Activated CD4-positive, alpha-beta memory T cell treated with anti-CD3 and anti-CD28 coated beads, Interleukin-2, amount 10 ng/mL, durations not matched to agents 7 days and 5 days (primary cell): ENCODE measurements at regions not wholly inside any gene's neighbourhood (a gene's known extent, or its start where the extent isn't known, plus 50 kb on each side); places are given as distances from the start of the nearest gene placed in this dataset.
"Not testable (repeated sequence)": the region's sequence is repeated elsewhere in the genome, so short reads cannot be mapped to it uniquely, and the experiment has no call there.

Experiments used
- CTCF ChIA-PET: fragments of 350-600 bp; sonication (Branson Sonifier 250); formaldehyde crosslinking; loops from one replicate; lab custom pipeline; 2021; ENCODE audit warnings: antibody characterized with exemption, inconsistent platforms; lab: Charles Lee
- POLR2A ChIA-PET: fragments of 350-600 bp; sonication (Branson Sonifier 250); formaldehyde crosslinking; loops from one replicate; lab custom pipeline; 2021; ENCODE audit warnings: antibody characterized with exemption; lab: Charles Lee
- DNase-seq: peaks from one replicate; pipeline ENCODE4 v3.0.0-alpha.2; 2020
- H3K27ac Mint-ChIP-seq: one replicate; pipeline ENCODE4 v1.8.0; 2021; ENCODE audit warnings: mild to moderate bottlenecking, mixed read lengths
- H3K27me3 Mint-ChIP-seq: one replicate; pipeline ENCODE4 v1.8.0; 2021; ENCODE audit warnings: mixed read lengths
- H3K36me3 Mint-ChIP-seq: one replicate; pipeline ENCODE4 v1.8.0; 2021; ENCODE audit warnings: low read depth, mixed read lengths
- H3K4me1 Mint-ChIP-seq: one replicate; pipeline ENCODE4 v1.8.0; 2021; ENCODE audit warnings: mixed read lengths
- H3K4me3 Mint-ChIP-seq: one replicate; pipeline ENCODE4 v1.8.0; 2021; ENCODE audit warnings: mild to moderate bottlenecking, mixed read lengths
- H3K9me3 Mint-ChIP-seq: one replicate; pipeline ENCODE4 v1.8.0; 2021; ENCODE audit warnings: mixed read lengths

GRCh38 chr5:167929841-167930240, 361.6 kb upstream of the WWC1 start:
- CTCF ChIA-PET, result no interaction called here
- no peak for DNase-seq
- H3K4me1 Mint-ChIP-seq, result no peaks in the 10 kb centered on the region
- no peak overlapping the region for H3K4me3 Mint-ChIP-seq
- no peaks in the 10 kb centered on the region for H3K36me3 Mint-ChIP-seq
- H3K9me3 Mint-ChIP-seq, result no peaks in the 10 kb centered on the region
- H3K27ac Mint-ChIP-seq, result no peak overlapping the region
- POLR2A ChIA-PET, result no interaction called here
- no peaks in the 10 kb centered on the region for H3K27me3 Mint-ChIP-seq

- Mint-ChIP-seq H3K36me3 (no peaks in the 10 kb centered on the region), H3K27me3 (no peaks in the 10 kb centered on the region), H3K4me1 (no peaks in the 10 kb centered on the region), H3K4me3 (no peak overlapping the region), H3K9me3 (no peaks in the 10 kb centered on the region), H3K27ac (no peak overlapping the region)
- POLR2A ChIA-PET, result no interaction called here
- CTCF ChIA-PET, result no interaction called here
- DNase-seq, result no peak
Observed at GRCh38 chr5:167934551-167934971, 356.9 kb upstream of the WWC1 start.

GRCh38 chr5:167936022-167936421, 355.4 kb upstream of the WWC1 start:
- H3K4me1 Mint-ChIP-seq, result no peaks in the 10 kb centered on the region
- no peaks in the 10 kb centered on the region for H3K27me3 Mint-ChIP-seq
- no peak overlapping the region for H3K4me3 Mint-ChIP-seq
- no peak overlapping the region for H3K27ac Mint-ChIP-seq
- no peak for DNase-seq
- CTCF ChIA-PET, result interaction anchor here (0.5 kb wide), 1 partner anchor 9 kb away, joined by 3 read pairs; no protein-coding TSS in a partner anchor
- POLR2A ChIA-PET, result no interaction called here
- H3K9me3 Mint-ChIP-seq, result no peaks in the 10 kb centered on the region
- no peaks in the 10 kb centered on the region for H3K36me3 Mint-ChIP-seq

GRCh38 chr5:167936944-167937634, 354.4 kb upstream of the WWC1 start:
- CTCF ChIA-PET, result no interaction called here
- Mint-ChIP-seq H3K27ac (no peak overlapping the region), H3K27me3 (no peaks in the 10 kb centered on the region), H3K36me3 (no peaks in the 10 kb centered on the region), H3K4me3 (no peak overlapping the region), H3K9me3 (no peaks in the 10 kb centered on the region), H3K4me1 (no peaks in the 10 kb centered on the region)
- DNase-seq, result no peak
- POLR2A ChIA-PET, result no interaction called here

- H3K4me3 Mint-ChIP-seq, result no peak overlapping the region
- no peaks in the 10 kb centered on the region for H3K4me1 Mint-ChIP-seq
- no peaks in the 10 kb centered on the region for H3K27me3 Mint-ChIP-seq
- no peaks in the 10 kb centered on the region for H3K9me3 Mint-ChIP-seq
- CTCF ChIA-PET, result no interaction called here
- DNase-seq, result no peak
- no peak overlapping the region for H3K27ac Mint-ChIP-seq
- POLR2A ChIA-PET, result no interaction called here
- no peaks in the 10 kb centered on the region for H3K36me3 Mint-ChIP-seq
Observed at GRCh38 chr5:167937635-167937998, 353.8 kb upstream of the WWC1 start.

- no peaks in the 10 kb centered on the region for H3K27me3 Mint-ChIP-seq
- no peak for DNase-seq
- no peak overlapping the region for H3K4me3 Mint-ChIP-seq
- no peak overlapping the region for H3K27ac Mint-ChIP-seq
- no peaks in the 10 kb centered on the region for H3K9me3 Mint-ChIP-seq
- H3K36me3 Mint-ChIP-seq, result no peaks in the 10 kb centered on the region
- no peaks in the 10 kb centered on the region for H3K4me1 Mint-ChIP-seq
- ChIA-PET CTCF (no interaction called here), POLR2A (no interaction called here)
Observed at GRCh38 chr5:167939686-167940085, 351.8 kb upstream of the WWC1 start.

GRCh38 chr5:167940911-167941310, 350.5 kb upstream of the WWC1 start:
- H3K4me1 Mint-ChIP-seq, result no peaks in the 10 kb centered on the region
- CTCF ChIA-PET, result no interaction called here
- H3K27ac Mint-ChIP-seq, result no peak overlapping the region
- POLR2A ChIA-PET, result no interaction called here
- DNase-seq, result no peak
- H3K9me3 Mint-ChIP-seq, result no peaks in the 10 kb centered on the region
- no peaks in the 10 kb centered on the region for H3K36me3 Mint-ChIP-seq
- no peak overlapping the region for H3K4me3 Mint-ChIP-seq
- no peaks in the 10 kb centered on the region for H3K27me3 Mint-ChIP-seq

- H3K27me3 Mint-ChIP-seq, POLR2A ChIA-PET, DNase-seq, H3K9me3 Mint-ChIP-seq, H3K36me3 Mint-ChIP-seq, H3K4me1 Mint-ChIP-seq, H3K4me3 Mint-ChIP-seq, CTCF ChIA-PET, H3K27ac Mint-ChIP-seq: not testable (repeated sequence)
Observed at GRCh38 chr5:167941556-167941955, 349.9 kb upstream of the WWC1 start.

GRCh38 chr5:167943343-167943742, 348.1 kb upstream of the WWC1 start:
- CTCF ChIA-PET, result interaction anchor here (1.1 kb wide), 1 partner anchor 327 kb away, joined by 3 read pairs; no protein-coding TSS in a partner anchor

GRCh38 chr5:167944121-167944852, 347.2 kb upstream of the WWC1 start:
- Mint-ChIP-seq H3K9me3 (no peaks in the 10 kb centered on the region), H3K27me3 (no peaks in the 10 kb centered on the region), H3K4me3 (no peak overlapping the region), H3K4me1 (no peaks in the 10 kb centered on the region), H3K36me3 (no peaks in the 10 kb centered on the region), H3K27ac (no peak overlapping the region)
- ChIA-PET POLR2A (no interaction called here), CTCF (interaction anchor here (1.1 kb wide), 1 partner anchor 326 kb away, joined by 3 read pairs; no protein-coding TSS in a partner anchor)
- DNase-seq, result no peak

More at GRCh38 chr5:167943343-167943742, 348.1 kb upstream of the WWC1 start:
- Mint-ChIP-seq H3K36me3 (no peaks in the 10 kb centered on the region), H3K4me1 (no peaks in the 10 kb centered on the region), H3K27ac (no peak overlapping the region), H3K4me3 (no peak overlapping the region), H3K27me3 (no peaks in the 10 kb centered on the region), H3K9me3 (no peaks in the 10 kb centered on the region)
- POLR2A ChIA-PET, result no interaction called here
- DNase-seq, result no peak

- Mint-ChIP-seq H3K27ac (no peak overlapping the region), H3K36me3 (no peaks in the 10 kb centered on the region), H3K9me3 (no peaks in the 10 kb centered on the region), H3K27me3 (no peaks in the 10 kb centered on the region), H3K4me1 (no peaks in the 10 kb centered on the region), H3K4me3 (no peak overlapping the region)
- POLR2A ChIA-PET, result no interaction called here
- DNase-seq, result no peak
- CTCF ChIA-PET, result no interaction called here
Observed at GRCh38 chr5:167945542-167946384, 345.7 kb upstream of the WWC1 start.

- POLR2A ChIA-PET, result no interaction called here
- no peaks in the 10 kb centered on the region for H3K27me3 Mint-ChIP-seq
- H3K4me1 Mint-ChIP-seq, result no peaks in the 10 kb centered on the region
- H3K4me3 Mint-ChIP-seq, result no peak overlapping the region
- no peak for DNase-seq
- H3K36me3 Mint-ChIP-seq, result no peaks in the 10 kb centered on the region
- H3K9me3 Mint-ChIP-seq, result no peaks in the 10 kb centered on the region
- no peak overlapping the region for H3K27ac Mint-ChIP-seq
- CTCF ChIA-PET, result no interaction called here
Observed at GRCh38 chr5:167947306-167947705, 344.1 kb upstream of the WWC1 start.

- Mint-ChIP-seq H3K27me3 (no peaks in the 10 kb centered on the region), H3K4me1 (no peaks in the 10 kb centered on the region), H3K9me3 (no peaks in the 10 kb centered on the region), H3K4me3 (no peak overlapping the region), H3K27ac (no peak overlapping the region), H3K36me3 (no peaks in the 10 kb centered on the region)
- ChIA-PET CTCF (no interaction called here), POLR2A (no interaction called here)
- DNase-seq, result no peak
Observed at GRCh38 chr5:167948251-167948650, 343.2 kb upstream of the WWC1 start.
